HepG2 (cell line): ENCODE measurements at regions not wholly inside any gene's neighbourhood (a gene's known extent, or its start where the extent isn't known, plus 50 kb on each side); places are given as distances from the start of the nearest gene placed in this dataset.

ENCODE experiments used
- ATAC-seq: fragments of 200-7000 bp; cut with Tn5 transposase; 3 replicates; pipeline ENCODE4 v1.9.1; 2020; ENCODE audit warnings: mild to moderate bottlenecking, moderate library complexity
- BruUV-seq: library from RNA; stranded (reverse); fragments of 400-500 nt; replicated peaks from 2 replicates; lab custom pipeline; 2021; lab: Mats Ljungman, UMichigan
- CTCF ChIA-PET: fragments of 300-600 bp; formaldehyde crosslinking; extraction: SDS; loops from one replicate; lab custom pipeline; 2021; ENCODE audit warnings: low total read pairs, inconsistent platforms, low intra/inter-chr PET ratio; lab: Yijun Ruan, JAX
- POLR2A ChIA-PET: fragments of 350-600 bp; sonication (Branson Sonifier 250); formaldehyde crosslinking; loops from one replicate; lab custom pipeline; 2020; ENCODE audit warnings: antibody characterized with exemption, inconsistent platforms; lab: Yijun Ruan, JAX
- DNase-seq: peaks from one replicate; pipeline ENCODE4 v3.0.0-alpha.2; 2015; ENCODE audit warnings: low spot score
- FAIRE-seq: peaks from 3 replicates; lab custom pipeline; 2011; peaks lifted over from hg19 to GRCh38; lab: Jason Lieb, UNC
- H2AFZ ChIP-seq: one replicate; pipeline ENCODE4 v1.6.1; 2011; ENCODE audit warnings: low read length, inconsistent platforms
- H3K27ac ChIP-seq: fragments of 300-600 bp; 3 replicates; pipeline ENCODE4 v1.8.0; 2011; ENCODE audit warnings: mixed run types, mild to moderate bottlenecking, mixed read lengths, low read length, inconsistent platforms; ENCODE audit not compliant: insufficient read depth; ENCODE audit errors: extremely low read length
- H3K27me3 ChIP-seq, 2 experiments: fragments of 200-600 bp in 1 of 2; 2 replicates in 1 of 2; 3 replicates in 1 of 2; pipeline versions ENCODE4 v1.6.0 to v1.8.0; 2011; ENCODE audit warnings: low read length in 2 of 2, mild to moderate bottlenecking in 2 of 2, moderate library complexity in 2 of 2, inconsistent platforms in 1 of 2; ENCODE audit not compliant: insufficient read depth in 2 of 2, control insufficient read depth in 1 of 2
- H3K36me3 ChIP-seq, 2 experiments: fragments of 200-600 bp in 1 of 2; replicated peaks in 1 of 2; 2 replicates in 1 of 2; 3 replicates in 1 of 2; pipeline versions ENCODE4 v1.5.1 to v1.8.0; 2011; ENCODE audit warnings: low read length in 2 of 2, inconsistent platforms in 1 of 2; ENCODE audit not compliant: insufficient read depth in 2 of 2, control insufficient read depth in 1 of 2
- H3K4me1 ChIP-seq: 2 replicates; pipeline ENCODE4 v1.5.1; 2012; ENCODE audit warnings: low read length, inconsistent platforms; ENCODE audit not compliant: insufficient read depth
- H3K4me2 ChIP-seq: 2 replicates; pipeline ENCODE4 v1.6.0; 2011; ENCODE audit warnings: low read depth, low read length, inconsistent platforms
- H3K4me3 ChIP-seq, 3 experiments: fragments of 200-600 bp in 1 of 3; sonication (generic), shearing (Covaris generic) in 1 of 3; replicated peaks in 1 of 3; 2 replicates each; pipeline ENCODE4 v1.5.1; 2011 to 2016; ENCODE audit warnings: low read length in 3 of 3, inconsistent platforms in 2 of 3, low read depth in 2 of 3, mild to moderate bottlenecking in 2 of 3, control low read depth in 1 of 3, mixed read lengths in 1 of 3; ENCODE audit not compliant: insufficient read depth in 1 of 3
- H3K79me2 ChIP-seq: one replicate; pipeline ENCODE4 v1.6.1; 2011; ENCODE audit warnings: low read length, inconsistent platforms; ENCODE audit not compliant: insufficient read depth
- H3K9ac ChIP-seq: 2 replicates; pipeline ENCODE4 v1.6.0; 2011; ENCODE audit warnings: mild to moderate bottlenecking, low read depth, low read length, inconsistent platforms; ENCODE audit not compliant: insufficient read depth
- H3K9me3 ChIP-seq: 2 replicates; pipeline ENCODE4 v1.5.1; 2012; ENCODE audit warnings: mild to moderate bottlenecking, low read length
- H4K20me1 ChIP-seq: 2 replicates; pipeline ENCODE4 v1.6.0; 2011; ENCODE audit warnings: inconsistent platforms, mild to moderate bottlenecking, low read length, moderate library complexity; ENCODE audit not compliant: insufficient read depth
- KDM4B ChIP-seq: sonication (generic); formaldehyde crosslinking; IDR thresholded peaks from 2 replicates; pipeline ENCODE4 v1.4.0; 2020; ENCODE audit warnings: missing genetic modification reagents
- MTA1 ChIP-seq: sonication (generic); formaldehyde crosslinking; IDR thresholded peaks from 2 replicates; pipeline ENCODE4 v1.4.0; 2020; ENCODE audit warnings: missing genetic modification reagents, mild to moderate bottlenecking, borderline replicate concordance
- ZBTB40 ChIP-seq, 2 experiments: fragments of 450-650 bp in 1 of 2; sonication (generic) in 1 of 2; formaldehyde crosslinking in 1 of 2; IDR thresholded peaks; 2 replicates each; pipeline versions ENCODE4 v1.6.1 to v1.8.0; 2016 to 2022; ENCODE audit warnings: antibody characterized with exemption in 1 of 2, mild to moderate bottlenecking in 1 of 2, missing genetic modification reagents in 1 of 2
- ZHX2 ChIP-seq, 2 experiments: sonication (generic) in 1 of 2; formaldehyde crosslinking in 1 of 2; IDR thresholded peaks; 2 replicates each; pipeline versions ENCODE4 v1.6.1 to v1.9.0; 2014 to 2022; ENCODE audit warnings: antibody characterized with exemption in 1 of 2, borderline replicate concordance in 1 of 2, inconsistent platforms in 1 of 2, low read depth in 1 of 2, missing genetic modification reagents in 1 of 2
- ZNF331 ChIP-seq: sonication (generic); formaldehyde crosslinking; IDR thresholded peaks from 2 replicates; pipeline ENCODE4 v1.4.0; 2020; ENCODE audit warnings: missing genetic modification reagents
- WGBS: methylation state at CpG from one replicate; pipeline ENCODE4 v1.1.6; 2017; ENCODE audit warnings: low lambda C conversion rate; 5-methylcytosine and 5-hydroxymethylcytosine counted together
- in situ Hi-C: cut with HindIII; loops from 2 replicates; pipeline ENCODE4 v1.10.0; 2017; ENCODE audit warnings: low pct_unique_long_range_greater_than_20kb; ENCODE audit not compliant: extremely low pct_ligation_motif_present
- intact Hi-C: fragments of 100-400 bp; cut with micrococcal nuclease; formaldehyde crosslinking; loops from one replicate; pipeline ENCODE4 v1.10.0; 2022; ENCODE audit not compliant: unreplicated experiment

GRCh38 chr6:82068721-82069120 is 178.8 kb downstream of the IBTK start (continued):
- TF ChIP-seq ZBTB40 (IDR thresholded peaks at IDR 0.05) (no peak), ZBTB40 (CRISPR knock-in tag; IDR thresholded peaks at IDR 0.05) (no peak)

- no peak overlapping the region for H3K27ac ChIP-seq
- H3K9ac ChIP-seq: no peak overlapping the region
- 86% methylated on average over 4 of the region's 4 CpGs for WGBS
- H3K27me3 ChIP-seq: no peaks in the 10 kb centered on the region
- FAIRE-seq: no peak
- ChIA-PET POLR2A (no interaction called here), CTCF (no interaction called here)
- intact Hi-C loops (no loop called here), in situ Hi-C loops (no loop called here)
- no peaks in the 10 kb centered on the region for H3K9me3 ChIP-seq
- H4K20me1 ChIP-seq: no peaks in the 10 kb centered on the region
- peaks cover 4% of the 10 kb centered on the region for H3K4me1 ChIP-seq
- DNase-seq: no peak
- ATAC-seq: no peak
- no peaks in the 10 kb centered on the region for H3K36me3 ChIP-seq
- H3K4me3 ChIP-seq: no peak overlapping the region
- no peak overlapping the region for H2AFZ ChIP-seq
- H3K79me2 ChIP-seq: no peaks in the 10 kb centered on the region
- no peak overlapping the region for H3K4me2 ChIP-seq
- no TSS peak for BruUV-seq
- TF ChIP-seq KDM4B (no peak), ZNF331 (no peak), MTA1 (CRISPR knock-in tag) (no peak), ZHX2 (IDR thresholded peaks at IDR 0.05; ENCODE audit: low read depth) (no peak), ZHX2 (CRISPR knock-in tag; IDR thresholded peaks at IDR 0.05; ENCODE audit: borderline replicate concordance) (no peak)
Measured at GRCh38 chr6:82066991-82067411, 180.5 kb downstream of the IBTK start.
